NT2/D1 (cell line): ENCODE measurements at regions not wholly inside any gene's neighbourhood (a gene's known extent, or its start where the extent isn't known, plus 50 kb on each side); places are given as distances from the start of the nearest gene placed in this dataset.

Source experiments
- SUZ12 ChIP-seq: IDR thresholded peaks from 2 replicates; pipeline ENCODE4 v1.6.1; 2011; ENCODE audit not compliant: insufficient read length, insufficient read depth; ENCODE audit errors: extremely low read depth
- YY1 ChIP-seq: IDR thresholded peaks from 2 replicates; pipeline ENCODE4 v1.6.1; 2011; ENCODE audit not compliant: insufficient read length, insufficient read depth
- ZNF274 ChIP-seq: IDR thresholded peaks from 2 replicates; pipeline ENCODE4 v1.6.1; 2011; ENCODE audit warnings: mild to moderate bottlenecking, low read depth, low read length

DNA sequence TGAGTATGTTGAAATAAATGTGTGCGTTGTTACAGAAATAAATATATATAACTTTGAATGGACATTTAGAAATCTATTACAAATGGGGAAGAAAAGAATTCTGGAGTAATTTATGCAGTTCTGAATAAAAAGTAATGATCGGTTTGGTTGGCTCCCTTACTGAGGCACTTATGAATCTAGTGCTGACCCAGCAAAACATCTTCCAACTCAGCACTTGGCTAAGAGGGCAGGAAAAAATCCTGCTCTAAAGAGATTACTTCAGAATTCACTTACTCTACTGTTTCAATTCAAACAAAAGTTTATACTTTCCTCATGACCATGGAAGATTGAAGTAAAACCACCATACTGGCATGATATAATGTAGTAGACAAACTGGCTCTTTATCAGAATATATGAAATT lies 123.9 kb upstream of the RXFP1 start:
- TF ChIP-seq ZNF274: no peak
- no peak for TF ChIP-seq YY1
- TF ChIP-seq SUZ12: no peak
